Stimulated activated CD8-positive, alpha-beta memory T cell treated with anti-CD3 and anti-CD28 coated beads, Interleukin-4, amount 100 ng/mL, for 48 hours (primary cell): ENCODE measurements at regions not wholly inside any gene's neighbourhood (a gene's known extent, or its start where the extent isn't known, plus 50 kb on each side); places are given as distances from the start of the nearest gene placed in this dataset.

Source experiments
- DNase-seq: peaks from one replicate; pipeline ENCODE4 v3.0.0-alpha.2; 2020

DNA sequence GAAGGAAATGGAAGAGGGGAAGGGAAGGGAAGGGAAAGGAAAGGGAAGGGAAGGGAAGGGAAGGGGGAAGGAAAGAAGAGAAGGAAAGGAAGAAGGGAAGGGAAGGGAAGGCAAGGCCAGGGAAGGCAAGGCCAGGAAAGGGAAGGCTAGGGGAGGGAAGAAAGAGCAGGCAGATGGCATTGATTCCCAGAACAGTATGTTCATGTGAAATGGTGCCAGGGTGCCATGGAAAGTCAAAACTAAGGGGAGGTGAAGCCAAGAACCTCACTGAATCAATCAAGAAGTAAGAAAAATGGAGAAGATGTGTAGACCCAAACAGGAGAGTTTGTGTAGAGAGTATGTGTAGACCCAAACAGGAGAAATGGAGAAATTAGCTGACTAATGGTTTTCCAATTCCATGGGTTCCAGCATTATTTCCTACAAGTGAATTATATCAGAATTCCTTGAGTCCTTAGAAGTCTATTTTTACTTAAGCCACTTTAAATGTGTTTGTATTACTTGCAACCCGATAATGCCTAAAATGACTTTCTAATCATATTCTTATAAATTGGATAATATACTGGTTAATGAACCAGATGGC is 367.6 kb downstream of the TXNL1 start:
- no peak for DNase-seq

DNA sequence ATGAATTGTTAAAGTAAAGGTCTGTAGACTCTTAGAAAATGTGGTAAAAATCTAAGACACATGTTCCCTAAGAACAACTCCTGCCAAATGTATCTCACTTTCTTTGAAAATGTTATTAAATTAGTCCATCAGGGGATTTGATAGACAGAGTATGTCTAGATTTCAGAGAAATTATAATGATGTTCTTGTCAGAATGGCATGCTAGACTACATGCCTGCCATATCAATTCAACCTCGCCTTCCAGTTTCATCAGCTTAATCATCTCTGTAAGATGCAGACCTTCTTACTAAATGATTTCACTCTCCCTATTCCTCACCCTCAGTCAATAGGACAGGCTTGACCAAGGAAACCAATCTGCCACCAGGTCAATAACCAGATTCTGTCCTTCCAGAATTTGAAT is 368.4 kb downstream of the TXNL1 start:
- DNase-seq: no peak

DNA sequence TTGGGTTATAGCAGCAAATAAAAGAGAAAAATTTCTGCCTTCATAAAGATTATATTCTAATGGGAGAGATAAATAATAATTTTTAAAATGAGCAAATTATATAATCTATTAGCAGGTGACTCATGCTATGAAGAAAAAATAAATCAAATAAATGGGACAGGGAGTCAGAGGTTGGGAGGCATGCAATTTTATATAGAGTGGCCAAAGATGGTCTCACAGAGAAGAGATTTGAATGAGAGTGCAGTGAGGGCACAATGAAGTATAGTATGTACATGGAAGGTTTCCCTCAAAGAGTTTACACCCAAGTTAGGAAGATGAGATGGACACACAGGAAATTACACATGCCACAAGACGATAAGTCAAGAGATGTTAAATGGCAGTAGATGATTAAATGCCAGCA is 369.4 kb downstream of the TXNL1 start:
- DNase-seq: no peak

DNA sequence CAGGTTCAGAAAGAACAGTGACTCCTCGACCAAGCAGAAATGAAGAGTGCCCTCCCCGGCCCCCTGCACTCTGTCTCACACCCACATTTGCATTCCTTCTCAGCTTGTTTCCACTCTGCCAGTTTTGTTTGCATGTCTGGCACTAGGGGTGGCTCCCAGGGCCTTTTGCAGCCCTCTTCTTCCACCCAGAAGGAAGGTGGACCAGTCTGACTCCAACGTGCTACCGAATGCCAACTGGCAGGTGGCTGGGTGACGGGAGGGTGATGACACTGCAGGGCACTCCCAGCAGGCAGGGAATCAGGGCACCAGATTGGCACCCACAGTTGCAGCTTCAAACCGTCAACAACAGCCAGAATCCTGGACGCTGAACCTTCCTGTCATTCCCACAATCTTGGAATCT is 371.1 kb downstream of the TXNL1 start:
- DNase-seq: no peak

DNA sequence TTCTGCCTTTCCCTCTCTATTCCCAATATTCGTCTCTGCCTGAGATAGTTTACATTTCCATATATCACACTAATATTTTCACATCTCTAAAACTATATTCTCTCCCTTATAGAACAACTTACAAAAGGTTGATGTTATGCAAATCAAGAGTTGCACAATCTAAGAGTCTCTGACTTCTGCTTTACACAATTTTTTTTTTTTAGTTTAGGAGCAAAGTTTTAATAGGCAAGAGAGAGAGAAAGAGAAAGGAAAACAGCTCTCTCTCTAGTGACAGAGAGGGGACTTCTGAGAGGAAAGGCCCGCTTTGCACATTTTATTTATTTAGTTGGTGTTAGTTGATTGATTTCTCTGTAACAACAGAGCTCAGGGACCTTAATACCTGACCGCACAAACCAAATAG is 380.2 kb downstream of the TXNL1 start:
- no peak for DNase-seq

DNA sequence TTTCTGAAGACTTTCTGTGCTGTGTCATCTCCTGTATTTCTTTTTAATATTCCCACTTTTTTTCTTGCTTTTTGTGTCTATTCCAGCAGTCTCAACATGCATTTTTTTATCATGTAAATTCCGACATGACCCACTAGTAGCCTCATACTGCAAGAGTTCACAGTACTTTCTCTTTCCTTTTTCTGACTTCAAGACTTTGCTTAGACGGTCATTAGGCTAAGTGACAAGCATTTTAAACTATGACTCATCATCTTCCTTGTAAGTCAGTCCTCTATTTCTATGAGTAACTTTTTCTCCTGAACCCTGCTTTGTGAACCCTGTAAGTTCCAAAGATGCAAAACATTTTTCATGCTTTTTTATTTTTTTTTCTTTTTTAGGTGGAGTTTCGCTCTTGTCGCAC is 381.2 kb downstream of the TXNL1 start:
- DNase-seq: no peak

DNA sequence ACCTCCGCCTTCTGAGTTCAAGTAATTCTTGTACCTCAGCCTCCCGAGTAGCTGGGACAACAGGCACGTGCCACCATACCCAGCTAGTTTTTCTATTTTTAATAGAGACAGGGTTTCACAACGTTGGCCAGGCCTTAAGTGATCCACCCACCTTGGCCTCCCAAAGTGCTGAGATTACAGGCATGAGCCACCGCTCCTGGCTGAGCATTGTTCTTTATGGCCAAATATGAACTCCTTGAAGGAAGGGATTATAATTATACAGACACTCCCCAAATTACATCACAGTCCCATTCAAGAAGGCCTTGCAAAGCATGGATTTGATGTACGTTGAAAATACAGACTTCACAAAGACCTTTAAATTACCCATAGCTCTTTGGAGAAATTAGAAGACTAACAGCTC is 381.7 kb downstream of the TXNL1 start:
- no peak for DNase-seq

DNA sequence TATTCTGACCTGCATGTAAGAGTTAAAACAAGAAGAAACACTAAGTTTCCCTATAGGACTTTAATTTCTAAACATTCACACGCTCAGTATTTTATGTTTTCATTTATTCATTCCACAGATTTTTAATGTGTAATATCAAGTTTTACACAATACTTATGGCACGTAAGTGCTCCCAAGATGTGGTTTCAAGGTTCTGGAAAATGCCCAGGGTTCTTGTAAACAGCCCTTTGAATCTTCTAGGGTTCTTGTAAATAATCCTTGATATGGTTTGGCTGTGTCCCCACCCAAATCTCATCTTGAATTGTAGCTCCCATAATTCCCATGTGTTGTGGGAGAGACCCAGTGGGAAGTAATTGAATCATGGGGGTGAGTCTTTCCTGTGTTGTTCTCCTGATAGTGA is 383.0 kb downstream of the TXNL1 start:
- no peak for DNase-seq

DNA sequence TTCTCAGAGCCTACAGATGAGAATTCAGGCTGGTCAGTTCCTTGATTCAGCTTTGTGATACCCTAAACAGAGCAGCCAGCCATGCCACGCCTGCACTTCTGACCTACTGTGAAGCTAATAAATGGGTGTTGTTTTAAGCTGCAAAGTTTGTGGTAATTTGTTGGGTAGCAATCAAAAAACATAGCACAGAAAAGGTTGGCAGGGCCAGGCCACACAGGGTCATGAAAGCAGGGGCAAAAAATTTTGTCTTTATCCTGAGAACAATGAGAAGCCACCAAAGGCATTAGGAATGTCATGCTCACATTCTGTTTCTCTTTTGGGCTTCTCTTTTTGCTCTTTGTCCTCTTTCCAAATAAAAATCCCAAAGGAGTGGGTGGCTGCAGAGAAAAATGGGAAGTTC is 385.9 kb downstream of the TXNL1 start:
- no peak for DNase-seq

DNA sequence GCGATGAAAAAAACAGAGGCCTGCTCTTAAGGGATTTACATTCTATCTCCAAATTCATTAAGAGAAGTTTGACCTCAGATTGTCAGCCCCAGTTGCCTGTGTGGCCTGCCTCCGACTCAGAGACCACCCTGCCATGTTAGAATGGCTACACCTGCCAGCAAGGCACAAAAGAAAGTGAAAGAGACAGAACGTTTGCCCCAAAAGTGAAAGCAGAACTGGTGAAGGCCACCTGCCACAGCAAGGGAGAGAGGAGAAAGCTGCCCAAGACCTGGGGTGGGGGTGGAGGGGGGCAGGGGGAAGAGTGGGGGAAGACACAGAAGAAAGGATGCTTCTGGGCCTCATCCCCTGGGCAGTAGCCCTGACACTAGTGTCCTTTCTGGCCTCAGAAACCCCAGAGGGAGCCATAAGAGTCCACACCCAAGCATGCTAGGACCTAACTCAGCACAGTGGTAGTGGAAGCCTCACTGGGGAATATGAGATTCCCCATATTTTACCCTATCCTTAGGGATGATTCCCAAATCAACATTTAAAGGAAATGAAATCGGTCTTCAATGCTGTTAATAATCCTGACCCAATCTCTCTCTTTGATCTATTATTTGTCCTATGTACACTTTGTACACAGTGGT is 389.7 kb downstream of the TXNL1 start:
- no peak for DNase-seq

DNA sequence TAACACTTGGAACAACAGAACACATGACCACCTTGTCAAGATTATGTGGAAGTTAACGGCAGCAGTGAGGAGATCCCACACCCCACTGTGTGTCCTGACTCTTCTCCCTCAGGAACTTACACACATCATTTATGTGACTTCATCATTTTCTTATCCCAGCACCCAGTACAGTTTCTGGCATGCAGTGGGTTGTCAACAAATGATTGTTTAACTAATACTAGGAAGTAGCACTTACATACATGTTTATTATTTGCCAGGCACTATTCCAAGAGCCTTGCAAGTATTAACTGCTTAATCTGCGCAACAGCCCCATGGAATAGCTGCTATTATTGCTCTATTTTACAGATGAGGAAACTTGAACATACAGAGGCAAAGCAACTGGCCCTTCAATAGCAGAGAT is 391.5 kb downstream of the TXNL1 start:
- DNase-seq: no peak

DNA sequence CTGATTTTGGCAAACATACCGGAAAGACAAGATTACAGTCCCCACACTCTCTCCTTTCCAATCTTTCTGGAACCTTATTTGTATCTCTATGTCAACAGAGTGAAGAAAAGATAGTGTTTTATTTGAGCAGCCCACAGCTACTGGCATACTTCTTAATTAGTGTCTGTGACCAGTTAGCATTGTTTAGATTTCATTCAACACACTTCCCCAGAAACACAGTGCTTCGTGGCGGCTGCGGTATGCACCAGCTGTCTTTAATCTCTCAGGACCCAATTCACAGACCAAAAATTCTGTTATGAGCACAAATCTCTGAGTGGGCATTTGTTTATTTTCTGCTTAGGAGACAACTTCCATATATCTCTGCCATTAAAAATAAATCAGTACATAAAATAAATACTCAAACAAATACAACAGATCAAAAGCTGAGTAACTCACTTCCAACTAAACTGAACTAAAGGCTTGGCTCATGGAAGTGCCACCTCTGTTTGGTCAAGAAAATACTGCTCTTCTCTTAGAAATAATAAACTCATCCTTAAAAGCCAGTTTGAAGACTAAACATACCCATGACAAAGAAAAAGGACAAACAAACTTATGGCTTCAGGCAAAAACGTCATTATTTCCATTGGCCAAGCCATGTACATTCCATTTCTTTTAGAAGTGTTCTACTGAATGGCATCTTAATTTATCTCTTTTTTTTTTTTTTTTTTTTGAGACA is 392.4 kb downstream of the TXNL1 start:
- no peak for DNase-seq

DNA sequence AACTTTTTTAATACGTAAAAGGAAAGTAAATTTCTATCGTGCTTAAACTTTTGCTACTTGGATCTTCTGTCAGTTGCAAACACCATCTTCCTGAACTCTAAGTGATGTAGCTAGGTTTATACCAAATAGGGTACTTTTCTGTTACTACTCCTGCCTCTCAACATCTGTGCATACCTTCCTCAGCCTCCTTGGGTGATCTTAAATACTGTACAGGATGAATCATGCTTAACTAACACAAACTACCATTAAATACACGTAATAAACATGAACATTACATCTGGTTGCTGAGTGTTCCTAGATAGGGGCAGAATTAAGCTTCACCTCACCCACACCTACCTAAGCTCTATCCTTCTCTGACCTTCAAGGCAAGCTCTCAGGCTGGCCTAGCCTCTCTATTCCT is 398.0 kb downstream of the TXNL1 start:
- DNase-seq: no peak

DNA sequence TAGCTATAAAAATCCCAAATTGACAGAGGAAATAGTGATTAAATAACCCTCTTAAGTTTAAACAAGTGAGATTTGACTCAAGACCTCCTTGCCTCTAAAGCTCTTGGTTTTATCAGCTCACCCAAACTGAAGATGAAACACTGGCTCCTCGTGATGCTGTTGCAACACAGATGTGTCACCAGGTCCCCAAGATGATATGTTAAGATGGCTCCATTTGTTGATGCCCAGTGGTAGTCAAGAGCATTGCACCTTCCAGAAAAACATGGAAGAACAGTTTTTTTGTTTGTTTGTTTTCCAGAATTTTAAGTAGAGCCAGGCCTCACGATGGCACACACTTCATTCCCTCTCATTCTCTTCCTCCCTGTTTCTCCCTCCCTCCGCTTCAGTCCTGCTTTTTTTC is 399.8 kb downstream of the TXNL1 start:
- no peak for DNase-seq

DNA sequence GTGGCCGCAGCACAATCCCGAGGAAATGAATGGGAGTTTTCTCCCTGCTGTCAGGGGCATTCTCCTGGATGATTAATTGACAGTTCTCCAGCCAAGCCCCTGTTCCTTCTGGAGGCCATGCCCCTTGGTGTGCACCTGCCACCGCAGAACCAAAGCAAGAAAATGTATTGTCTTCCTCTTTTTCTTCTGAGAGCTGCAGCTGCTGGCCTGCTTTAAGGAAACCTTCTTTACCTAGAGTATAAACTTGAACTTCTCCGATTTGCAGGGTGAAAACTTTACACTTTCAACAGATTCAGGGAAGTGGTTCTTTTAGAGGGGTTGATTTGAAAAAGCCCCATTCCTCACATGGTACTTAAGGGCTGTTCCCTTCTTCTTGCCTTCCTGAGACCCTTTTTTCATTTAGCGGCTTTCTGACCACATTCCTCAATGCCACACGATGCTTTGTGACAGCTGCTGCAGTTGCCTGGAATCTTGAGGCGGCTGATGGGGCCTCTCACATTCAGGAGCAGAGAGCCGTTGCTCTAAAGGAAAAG is 402.8 kb downstream of the TXNL1 start:
- DNase-seq: no peak

DNA sequence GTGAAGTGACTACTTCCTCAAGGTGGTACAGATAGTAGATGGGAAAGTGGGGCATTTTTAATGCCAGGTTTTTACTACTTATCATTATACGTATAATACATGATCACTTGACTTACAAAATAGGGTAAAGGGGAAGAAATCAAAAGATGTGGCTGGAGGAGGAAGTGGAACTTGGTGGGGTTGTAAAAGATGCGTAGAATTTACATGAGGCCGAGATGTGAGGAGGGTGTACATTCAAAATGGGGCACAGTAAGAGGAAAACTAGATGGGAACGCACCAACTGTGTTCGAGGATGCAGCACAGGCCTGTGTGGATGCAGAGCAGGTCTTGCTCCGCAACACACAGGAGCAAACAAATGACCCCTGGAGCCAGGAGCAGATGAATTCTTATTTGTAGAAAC is 403.3 kb downstream of the TXNL1 start:
- no peak for DNase-seq

DNA sequence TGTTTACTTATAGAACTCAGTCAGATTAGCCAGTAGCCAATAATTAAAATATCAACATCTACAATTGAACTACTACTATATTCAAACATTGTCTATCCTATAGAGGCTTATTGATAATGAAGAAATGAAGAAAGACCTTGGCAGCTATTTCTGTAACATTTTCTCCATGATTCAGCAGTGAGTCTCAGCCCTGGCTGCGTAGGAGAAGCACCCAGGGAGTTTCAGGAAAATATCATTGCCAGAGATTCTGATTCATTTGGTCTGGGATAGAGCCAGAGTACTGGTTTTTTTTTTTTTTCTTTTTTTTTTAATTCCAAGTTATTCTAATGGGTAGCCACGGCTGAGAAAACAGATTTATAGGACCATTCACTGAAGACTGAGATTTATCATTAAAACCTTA is 404.8 kb downstream of the TXNL1 start:
- no peak for DNase-seq

DNA sequence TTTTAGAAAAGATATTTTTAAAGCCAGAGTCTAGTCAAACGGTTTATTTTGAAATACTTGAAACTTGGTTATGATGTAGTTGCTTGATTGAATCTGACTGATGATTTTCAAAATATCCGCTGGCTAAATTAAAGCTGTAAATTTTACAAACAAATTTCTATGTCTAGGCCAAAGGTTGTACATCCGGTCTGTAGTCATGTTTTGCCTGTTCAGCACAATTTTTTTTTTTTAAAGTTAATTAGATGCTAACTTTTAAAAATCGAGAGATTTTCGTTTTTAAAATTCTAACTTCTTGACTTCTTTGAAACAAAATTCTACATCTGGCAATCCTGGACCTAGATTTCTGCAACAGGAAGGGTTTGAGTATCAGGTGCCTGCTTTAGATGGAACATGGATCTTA is 412.4 kb downstream of the TXNL1 start:
- DNase-seq: no peak

DNA sequence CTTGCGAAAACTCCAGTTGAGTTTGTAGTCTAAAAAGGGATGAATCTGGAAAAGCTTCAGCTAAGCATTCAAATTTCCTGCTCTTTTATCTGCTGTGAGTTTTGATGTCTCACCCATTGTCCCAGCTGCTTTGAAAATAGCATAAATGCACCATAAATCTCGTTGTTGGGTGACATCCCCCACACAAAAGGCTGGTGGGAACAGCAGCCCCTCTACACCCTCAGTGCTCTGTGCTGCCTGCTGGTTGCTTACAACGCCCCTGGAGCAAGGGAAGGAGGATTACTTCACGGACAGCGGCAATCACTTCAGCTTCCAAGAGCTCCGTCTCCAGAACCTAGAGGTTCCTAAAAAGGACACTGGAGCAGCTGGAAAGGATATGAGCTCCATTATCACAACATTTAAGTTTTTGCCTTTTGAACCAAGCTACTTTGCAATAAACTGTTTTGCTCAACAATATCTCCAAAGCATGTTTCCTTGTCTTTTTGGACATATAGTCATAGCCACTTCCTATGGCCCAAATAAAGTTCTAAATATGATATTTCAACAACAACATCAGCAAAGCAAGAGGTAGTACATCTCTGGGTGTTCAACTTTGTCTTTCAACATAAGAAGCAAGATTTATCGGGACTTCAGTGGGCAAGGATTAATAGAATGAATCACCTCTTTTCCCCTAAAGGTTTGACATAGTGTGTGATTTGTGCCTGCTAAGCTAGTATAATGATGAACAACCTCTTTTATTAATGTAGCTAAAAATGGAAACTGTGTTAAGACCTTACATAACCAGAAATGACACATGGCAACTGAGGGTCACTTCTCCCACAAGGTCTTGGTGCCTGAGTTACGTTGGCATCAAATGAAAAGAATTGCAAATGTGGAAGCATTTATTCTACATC is 413.5 kb downstream of the TXNL1 start:
- DNase-seq: no peak

DNA sequence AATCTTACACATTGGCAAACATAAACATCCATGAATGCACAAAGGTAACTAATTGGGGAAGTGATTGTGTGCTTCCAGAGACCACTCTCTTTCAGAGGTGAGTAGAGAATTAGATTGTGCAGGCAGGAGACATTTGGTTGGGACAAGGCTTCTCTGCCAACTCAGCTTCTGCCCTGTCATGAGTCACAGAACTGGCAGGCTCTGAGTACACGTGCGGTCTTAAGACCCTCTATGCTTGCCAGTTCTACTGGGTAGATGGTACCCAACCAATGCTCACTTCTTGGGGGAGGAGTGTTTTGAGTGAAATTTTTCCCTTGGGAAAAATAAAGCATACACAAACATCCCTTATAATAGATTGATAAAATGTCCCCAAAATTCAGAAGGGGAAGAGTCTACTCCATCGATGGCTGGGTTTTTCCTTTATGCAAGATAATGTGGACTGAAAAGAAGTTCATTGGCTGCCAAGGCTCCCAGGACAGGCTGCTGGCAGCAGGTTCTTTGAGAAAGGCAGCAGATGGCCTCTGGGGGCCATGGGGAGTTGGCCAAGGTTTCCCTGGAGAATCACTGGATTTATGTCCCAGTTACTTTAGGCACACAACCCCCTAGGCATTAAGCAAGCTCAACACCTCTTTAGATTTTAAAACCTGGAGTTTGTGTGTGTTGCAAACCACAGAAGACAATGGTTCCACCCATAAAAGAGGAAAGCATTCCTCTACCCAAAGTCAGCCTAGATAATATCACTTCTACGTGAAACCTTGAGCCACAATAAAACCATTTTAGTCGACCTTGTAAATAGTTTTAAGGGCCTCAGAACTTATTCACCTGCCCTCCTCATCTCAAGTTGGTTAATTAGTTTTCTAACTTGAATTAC is 417.0 kb downstream of the TXNL1 start:
- no peak for DNase-seq

DNA sequence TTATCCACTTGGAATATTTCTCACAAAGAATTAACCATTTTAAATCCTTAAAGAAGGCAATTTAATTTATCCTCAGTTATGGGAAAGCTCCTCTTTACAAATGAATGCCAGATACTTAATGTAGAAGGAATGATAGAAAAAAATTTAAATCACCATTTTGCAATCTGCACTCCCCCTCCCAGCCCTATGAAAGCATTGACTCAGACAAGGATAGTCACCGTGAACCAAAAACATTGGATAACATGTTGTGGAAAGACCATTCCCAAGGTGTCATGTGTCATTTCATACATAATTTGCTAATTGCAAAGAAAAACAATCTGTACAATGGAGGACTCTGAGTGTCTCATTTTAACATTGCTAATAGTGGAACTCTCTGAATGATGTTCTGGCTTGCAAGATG is 421.0 kb downstream of the TXNL1 start:
- no peak for DNase-seq

DNA sequence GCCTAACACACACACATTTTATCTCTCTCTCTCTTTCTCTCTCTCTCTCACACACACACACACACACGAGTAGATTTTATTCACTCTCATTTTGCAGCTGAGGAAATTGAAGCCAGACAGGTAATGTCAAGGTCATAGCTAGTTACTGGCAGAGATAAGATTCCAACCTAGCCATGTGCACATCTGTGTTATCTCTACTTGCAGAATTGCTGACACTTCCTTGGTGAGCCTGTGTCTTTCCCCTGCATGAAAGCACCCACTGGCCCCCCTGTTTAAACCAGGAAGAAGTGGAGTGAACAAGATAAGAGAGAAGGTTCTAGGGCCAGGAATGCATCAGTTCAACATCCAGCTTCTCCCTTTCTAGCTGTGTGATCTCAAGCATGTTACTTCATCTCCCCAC is 423.7 kb downstream of the TXNL1 start:
- DNase-seq: no peak
